HG03095 (cell line): ENCODE measurements at regions not wholly inside any gene's neighbourhood (a gene's known extent, or its start where the extent isn't known, plus 50 kb on each side); places are given as distances from the start of the nearest gene placed in this dataset.
"Not testable (repeated sequence)": the region's sequence is repeated elsewhere in the genome, so short reads cannot be mapped to it uniquely, and the experiment has no call there.

Experiments
- ATAC-seq: cut with Tn5 transposase; IDR thresholded peaks from one replicate; pipeline ENCODE4 v1.9.1; 2021; ENCODE audit warnings: moderate library complexity; ENCODE audit not compliant: unreplicated experiment

DNA sequence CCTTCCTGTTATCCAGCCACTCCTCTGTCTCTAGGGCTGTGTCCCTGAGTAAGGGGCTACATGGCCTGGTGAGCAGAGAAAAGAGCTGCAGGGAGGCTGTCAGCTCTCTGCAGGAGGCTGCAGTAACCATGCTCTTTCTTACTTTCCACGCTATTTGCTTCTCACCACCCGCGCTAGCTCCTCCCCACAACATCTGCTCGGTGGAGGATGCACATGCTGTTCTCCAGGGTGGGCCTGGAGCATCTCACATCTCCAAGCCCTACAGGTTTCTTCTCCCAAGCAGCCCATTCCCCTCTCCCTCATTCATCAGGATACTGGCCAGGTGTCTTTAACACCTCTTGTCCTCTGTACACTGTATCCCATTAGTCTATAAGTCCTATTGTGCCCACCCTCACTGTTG is 103.8 kb downstream of the IER5 start:
- no peak for ATAC-seq

DNA sequence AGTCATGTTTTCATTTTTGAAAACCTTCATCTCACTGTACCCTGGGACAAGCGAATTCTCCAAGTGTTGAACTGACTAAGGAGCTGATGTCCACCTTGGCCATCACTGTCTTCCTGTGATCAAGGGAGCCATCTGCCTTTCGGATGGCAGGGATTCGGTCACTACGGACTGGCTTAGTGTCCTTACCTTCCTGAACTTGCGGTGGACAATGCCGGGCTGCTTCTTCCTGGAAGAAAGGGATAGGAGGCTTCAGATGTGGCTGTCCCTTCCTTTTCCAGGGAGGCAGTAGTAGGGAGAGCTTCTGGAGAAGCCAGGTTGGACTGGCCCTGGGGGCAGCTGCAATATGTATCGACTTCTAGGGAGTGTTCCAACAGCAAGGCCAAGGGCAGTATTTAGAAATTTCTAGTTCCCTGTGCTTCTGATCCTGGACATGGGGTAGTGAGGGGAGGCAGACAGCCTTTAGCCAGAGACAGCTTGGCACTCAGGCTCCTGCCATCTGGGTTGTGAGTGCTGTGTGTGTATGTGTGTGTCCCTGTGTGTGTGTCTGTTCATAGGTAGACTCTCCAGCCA is 114.6 kb downstream of the IER5 start:
- no peak for ATAC-seq

DNA sequence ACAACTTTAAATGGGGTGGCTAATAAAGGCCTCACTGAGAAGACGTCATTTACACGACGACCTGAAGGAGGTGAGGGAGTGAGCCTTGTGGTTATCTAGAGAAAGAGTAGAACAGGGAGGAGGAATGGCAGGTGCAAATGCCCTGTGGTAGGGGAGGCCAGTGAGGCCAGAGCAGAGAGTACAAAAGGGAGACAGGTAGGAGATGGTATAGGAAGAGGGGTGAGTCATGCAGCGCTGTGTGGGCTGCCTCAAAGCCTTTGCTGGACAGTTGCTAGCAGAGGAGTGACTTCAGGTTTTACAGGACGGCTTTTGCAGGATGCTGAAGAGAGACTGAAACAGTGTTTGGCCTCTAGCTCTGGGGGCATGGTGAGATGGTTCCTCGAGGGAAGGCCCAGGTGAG is 116.0 kb downstream of the IER5 start:
- no peak for ATAC-seq

DNA sequence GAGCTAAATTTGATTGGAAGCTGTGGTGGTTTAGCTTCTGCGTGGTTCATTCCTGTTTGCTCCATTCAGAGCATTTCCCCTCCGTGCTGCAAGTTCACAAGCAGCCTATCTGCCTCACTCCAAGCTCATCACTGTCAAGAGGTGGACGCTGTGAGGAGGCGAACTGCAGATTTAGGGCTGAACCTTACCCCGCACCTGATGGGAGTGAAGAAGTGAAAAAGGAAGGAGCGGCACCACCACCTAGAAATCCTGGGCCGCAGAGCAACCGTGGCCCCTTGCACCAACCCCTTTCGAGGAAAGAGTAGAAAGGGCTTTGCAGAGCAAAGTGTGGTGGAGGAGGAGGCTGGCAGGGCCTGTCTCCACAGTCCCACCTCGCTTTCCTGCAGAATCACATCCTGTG is 117.4 kb downstream of the IER5 start:
- no peak for ATAC-seq

DNA sequence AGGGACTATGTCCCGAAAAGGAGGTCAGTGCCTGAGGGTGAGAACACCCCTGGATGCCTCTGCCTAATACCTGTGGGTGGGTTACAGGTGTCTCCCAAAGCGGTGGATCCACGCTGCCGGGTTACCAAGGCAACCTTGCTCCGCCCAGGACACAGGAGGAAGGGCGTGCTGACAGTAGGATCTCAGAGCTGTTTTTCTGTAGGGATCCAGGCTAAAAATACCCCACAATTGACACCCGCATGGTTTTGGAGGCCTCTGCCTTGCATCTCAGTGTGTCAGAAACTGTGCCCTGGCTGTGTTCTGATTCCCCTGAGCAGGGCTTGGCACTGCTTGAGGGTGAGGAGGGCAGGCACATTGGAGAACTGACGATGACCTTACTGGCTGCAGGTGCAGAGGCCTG is 118.0 kb downstream of the IER5 start:
- ATAC-seq = no peak

DNA sequence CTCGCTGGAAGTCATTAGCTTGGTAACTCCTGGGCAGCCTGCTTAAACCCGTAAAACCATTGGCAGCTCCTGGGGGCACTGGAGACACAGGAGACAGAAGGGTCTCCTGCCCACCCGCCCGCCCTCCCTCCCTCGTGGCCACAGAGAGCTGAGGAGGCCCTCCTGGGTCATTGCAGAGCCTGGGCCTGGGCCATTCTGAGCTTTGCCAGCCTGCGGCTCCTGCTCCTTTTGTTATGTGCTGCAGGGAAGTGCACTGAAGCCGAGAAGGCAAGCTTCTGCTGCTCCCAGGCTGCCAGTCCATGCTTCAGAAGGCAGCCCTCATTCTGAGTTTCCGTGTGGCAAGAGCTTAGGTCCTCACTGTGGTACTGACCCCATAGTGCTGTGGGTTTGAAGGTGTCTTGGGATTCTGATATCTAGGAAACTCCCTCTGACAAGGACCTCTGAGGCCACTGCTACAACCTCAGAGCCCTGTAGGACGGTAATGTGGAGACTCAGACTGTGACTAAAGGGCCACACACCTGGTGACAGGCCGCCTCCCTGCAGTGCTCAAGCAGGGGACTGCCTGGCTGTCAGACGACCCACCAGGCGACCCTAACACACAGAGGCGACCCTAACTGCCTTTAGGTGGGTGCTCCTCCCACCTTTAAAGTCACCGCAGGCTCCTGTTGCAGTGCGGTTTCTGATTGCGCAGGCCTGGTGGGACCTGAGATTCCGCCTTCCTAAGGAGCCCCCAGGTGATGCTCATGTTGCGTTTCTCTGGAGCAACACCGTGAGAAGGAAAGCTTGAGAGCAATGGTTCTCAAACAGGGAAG is 118.7 kb downstream of the IER5 start:
- ATAC-seq = no peak

DNA sequence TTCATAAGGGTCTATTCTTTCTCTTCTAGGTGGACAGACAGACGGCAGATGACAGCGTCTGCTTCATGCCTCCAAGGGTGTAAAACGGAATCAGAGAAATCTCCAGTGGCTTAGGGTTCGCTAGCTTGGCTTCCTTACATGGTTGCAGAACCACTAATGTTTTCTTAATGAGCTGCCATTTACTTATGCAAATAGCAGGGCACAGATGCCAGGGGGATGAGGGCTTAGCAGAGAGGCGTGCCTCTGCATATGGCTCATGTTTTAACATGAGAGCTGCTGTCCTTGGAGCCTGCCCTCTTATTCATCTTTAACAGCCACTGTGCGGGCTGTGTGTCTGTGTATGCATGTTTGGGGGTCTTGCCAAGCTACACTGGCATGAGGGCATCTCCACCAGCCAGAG is 119.6 kb downstream of the IER5 start:
- ATAC-seq = no peak

DNA sequence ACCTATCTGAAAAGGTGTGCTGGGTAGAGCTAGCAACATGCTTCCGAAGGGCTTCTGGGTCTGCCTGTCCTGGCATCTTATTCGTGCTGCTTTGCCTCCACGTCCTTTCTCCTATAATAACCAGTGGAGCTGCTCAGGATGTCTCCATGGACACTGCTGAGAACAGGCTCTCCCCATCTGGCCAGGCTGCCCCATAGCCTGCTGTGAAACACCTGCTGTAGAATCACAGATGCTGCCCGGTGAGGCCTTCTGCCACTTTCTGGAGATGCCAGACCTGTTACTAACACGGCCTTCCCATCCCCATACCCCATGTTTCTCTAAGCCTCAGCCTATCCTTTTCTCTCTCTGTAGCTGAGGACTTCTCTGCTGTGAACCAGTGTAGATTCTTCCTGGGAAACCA is 120.5 kb downstream of the IER5 start:
- ATAC-seq = no peak

DNA sequence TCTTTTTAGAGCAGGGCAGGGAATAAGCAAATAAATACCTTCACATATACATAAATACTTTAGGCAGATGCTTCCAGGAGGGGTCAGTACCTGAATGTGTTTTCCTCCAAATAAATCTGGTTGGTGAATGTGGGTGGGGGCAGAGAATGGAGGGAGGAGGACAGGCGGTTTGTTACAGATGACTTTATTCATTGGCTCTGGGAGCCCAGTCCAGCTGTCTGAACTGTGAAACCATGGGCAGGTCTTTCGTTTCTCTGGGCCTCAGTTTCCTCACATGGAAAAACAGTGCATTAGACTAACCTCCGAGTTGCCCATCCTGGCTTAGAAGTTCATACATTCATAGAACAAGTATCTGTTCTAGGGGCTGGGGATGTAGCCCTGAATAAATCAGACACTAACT is 124.6 kb downstream of the IER5 start:
- no peak for ATAC-seq

DNA sequence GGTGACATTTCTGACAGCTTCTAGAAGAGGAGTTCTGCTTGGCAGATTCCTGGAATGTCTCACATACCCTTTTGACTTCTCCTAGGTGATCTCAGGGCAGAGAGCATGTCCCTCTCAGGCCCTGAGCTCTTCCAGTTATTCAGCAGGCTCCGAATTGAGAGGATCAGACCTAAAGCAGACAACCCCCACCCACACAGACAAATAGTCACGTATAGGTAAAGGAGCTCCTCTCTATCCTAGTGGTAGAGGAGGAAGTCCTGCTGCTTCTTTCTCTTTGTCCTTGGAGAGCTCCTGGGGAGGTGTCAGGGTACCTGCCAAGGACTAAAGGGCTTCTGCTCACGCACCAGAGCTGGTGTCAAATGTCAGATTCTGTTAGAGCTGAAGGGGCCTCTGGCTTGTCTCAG is 128.1 kb downstream of the IER5 start:
- ATAC-seq = no peak

DNA sequence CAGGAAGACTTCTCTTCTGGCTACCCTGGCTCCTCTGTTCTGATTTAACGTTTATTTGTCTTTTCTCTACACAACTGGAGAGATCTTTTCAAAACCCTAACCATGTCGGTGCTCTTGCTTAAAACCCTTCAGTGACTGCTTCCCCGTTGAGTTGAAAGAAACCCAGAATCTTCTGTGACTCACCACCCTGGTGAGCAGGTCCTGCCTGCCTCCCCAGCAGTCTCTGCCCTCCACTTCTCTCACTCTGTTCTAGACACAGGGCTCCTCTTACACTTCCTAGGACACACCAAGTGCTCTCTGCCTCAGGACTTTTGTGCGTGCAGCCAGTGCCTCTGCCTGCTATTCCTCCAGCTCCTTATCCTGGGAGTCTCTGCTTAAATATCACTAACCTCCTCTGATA is 131.4 kb downstream of the IER5 start:
- no peak for ATAC-seq

DNA sequence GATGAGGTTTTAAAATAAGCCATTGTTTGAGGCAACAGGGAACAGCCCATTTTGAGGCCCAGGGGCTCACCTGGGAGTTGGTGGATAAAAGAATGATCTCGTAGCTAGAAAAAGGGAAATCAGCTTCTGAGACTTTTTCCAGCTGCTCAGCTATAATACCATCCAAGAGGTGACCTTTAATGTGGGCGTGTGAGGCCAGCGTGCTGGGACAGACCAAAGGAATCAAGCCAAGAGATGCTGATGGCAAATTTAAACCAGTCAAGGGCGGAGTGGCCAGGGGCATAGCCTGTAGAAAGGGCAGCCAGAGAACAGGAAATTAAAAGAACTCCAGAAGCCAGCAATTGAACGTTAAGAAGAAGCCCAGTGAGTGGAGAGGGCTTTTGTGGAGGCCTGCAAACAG is 132.6 kb downstream of the IER5 start:
- no peak for ATAC-seq

DNA sequence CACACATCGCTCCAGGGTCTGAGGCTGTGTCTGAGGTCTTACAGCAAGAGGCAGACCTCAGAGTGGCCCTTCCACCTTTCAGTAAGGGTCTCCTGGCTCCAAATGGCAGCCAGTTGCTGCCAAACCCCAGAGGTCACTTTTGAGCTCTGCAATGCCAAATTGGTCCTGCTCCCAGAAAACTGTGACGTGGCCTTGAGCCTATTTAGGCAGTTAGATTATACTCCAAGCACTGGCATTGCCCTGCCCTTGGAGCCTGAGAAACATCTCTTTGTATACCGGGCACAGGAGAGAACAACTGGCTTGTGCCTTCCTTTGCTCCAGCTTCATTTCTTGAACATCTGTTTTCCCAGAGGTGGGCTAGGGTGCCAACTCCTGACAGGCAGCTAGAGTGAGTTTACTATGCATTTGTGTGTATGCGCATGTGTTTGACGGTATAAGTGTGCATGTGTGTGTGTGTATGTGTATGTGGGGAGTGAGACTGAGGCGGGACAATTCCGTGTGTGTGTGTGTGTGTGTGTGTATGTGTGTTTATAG is 134.5 kb downstream of the IER5 start:
- no peak for ATAC-seq

DNA sequence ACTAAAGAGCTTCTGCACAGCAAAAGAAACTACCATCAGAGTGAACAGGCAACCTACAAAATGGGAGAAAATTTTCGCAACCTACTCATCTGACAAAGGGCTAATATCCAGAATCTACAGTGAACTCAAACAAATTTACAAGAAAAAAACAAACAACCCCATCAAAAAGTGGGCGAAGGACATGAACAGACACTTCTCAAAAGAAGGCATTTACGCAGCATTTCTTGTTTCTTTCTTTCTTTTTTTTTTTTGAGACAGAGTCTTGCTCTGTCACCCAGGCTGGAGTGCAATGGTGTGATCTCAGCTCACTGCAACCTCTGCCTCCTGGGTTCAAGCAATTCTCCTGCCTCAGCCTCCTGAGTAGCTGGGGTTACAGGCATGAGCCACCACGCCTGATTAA is 138.2 kb downstream of the IER5 start:
- ATAC-seq = not testable (repeated sequence)

DNA sequence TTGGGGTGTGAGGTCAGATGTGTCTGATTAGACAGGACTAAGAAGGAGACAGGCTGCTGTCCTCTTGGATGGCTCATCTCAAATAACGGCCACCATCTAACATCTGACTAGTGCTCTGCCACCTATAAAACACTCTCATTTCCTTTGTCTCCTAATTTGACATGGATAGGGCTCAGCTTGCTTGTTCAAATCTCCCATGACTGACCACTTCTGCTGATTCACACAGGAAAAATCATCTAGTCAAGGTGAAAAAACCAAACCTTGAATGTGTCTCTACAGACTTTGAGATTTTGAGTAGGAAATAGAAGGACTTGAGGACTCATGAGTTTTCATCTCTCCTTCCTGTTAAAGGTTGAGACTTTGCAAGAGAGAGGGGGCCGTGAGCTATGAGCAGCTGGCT is 150.6 kb downstream of the IER5 start:
- no peak for ATAC-seq

DNA sequence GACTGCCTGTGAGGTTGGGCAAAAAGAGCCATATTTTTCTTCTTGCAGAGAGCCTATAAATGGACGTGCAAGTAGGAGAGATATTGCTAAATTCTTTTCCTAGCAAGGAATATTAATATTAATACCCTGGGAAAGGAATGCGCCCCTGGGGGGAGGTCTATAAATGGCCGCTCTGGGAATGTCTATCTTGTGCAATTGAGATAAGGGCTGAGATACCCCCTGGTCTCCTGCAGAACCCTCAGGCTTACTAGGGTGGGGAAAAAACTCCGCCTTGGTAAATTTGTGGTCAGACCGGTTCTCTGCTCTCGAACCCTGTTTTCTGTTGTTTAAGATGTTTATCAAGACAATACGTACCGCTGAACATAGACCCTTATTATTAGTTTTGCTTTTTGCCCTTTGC is 157.8 kb downstream of the IER5 start:
- ATAC-seq = not testable (repeated sequence)

DNA sequence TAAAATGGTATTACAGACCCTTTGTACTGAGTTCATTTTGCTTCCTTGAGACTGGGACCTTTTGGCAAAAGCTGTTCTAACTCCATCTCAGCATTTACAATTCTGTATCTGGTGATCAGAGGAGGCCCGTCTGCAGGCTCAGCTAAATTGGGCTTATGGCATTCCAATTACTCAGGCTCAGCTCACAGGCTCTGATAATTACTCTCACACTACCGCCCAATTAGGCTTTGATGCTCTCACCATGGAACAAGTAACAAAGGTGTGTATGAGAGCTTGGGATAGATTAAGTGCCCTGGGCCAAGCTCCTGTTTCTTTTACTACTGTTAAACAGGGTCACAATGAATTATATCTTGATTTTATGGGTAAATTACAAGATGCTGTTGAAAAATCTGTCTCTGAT is 159.9 kb downstream of the IER5 start:
- ATAC-seq = not testable (repeated sequence)

DNA sequence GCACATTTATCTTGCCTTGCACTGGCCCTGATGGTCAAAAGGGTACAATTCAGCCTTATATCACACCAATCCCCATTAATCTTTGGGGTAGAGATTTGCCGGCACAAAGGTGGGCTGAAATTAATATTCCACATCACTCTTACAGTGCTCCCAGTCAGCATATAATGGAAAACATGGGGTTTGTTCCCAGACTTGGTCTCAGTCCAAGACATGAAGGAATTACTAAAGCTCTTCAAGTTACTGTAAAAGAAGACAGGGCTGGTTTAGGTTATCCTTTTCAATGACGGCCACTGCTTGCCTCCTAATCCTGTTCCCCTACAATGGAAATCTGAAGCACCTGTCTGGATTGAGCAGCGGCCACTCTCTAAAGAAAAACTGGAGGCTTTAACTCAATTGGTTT is 160.7 kb downstream of the IER5 start:
- no peak for ATAC-seq

DNA sequence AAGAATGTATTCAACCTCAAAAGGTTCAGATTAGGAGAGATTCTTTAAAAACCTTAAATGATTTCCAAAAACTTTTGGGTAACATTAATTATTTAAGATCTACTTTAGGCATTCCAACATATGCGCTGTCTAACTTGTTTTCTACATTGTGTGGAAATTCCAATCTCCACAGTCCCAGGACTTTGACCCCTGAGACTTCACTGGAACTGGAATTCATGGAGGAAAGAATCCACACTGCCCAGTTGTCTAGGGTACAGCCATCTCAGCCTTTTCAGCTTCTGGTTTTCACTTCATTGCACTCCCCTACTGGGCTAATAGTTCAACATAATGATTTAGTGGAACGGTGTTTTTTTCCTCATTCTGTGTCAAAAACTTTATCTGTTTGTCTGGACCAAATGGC is 161.5 kb downstream of the IER5 start:
- no peak for ATAC-seq

DNA sequence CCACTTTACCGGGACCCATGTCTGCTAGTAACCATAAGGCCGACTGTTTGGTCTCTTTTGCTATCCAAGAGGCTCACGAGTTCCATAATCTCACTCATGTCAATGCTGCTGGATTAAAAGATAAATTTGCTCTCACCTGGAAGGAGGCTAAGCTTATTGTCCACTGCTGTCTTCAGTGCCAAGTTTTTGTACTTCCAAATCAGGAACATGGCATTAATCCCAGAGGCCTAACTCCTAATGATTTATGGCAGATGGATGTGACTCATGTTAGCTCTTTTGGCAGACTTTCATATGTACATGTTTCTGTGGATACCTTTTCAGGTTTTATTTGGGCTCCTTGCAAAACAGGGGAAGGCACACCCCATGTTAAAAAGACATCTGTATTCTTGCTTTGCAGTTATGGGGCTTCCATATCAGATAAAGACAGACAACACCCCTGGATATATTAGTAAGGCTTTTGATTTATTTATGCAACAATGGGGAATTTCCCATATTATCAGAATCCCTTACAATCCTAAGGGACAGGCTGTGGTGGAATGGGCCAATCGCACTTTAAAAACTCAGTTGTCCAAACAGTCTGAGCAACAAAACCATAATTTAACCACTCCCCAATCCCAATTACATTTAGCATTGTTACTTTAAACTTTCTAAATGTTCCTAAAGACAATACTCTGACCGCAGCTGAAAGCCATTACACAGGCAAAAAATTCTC is 162.7 kb downstream of the IER5 start:
- no peak for ATAC-seq

DNA sequence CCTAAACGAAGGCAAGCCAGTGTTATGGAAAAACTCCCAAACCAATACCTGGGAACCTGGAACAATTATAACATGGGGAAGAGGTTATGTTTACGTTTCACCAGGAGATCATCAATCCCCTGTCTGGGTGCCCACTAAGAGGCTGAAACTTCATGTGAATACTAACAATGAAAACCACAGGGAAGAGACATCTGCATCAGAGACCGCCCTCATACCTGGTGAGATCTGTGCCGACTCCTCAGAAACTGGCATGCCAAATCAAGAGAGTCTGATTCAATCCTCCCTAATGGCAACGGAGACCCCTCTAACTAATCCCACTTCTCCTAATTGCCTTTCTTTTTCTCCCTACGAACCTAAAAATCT is 163.2 kb downstream of the IER5 start:
- ATAC-seq = no peak

DNA sequence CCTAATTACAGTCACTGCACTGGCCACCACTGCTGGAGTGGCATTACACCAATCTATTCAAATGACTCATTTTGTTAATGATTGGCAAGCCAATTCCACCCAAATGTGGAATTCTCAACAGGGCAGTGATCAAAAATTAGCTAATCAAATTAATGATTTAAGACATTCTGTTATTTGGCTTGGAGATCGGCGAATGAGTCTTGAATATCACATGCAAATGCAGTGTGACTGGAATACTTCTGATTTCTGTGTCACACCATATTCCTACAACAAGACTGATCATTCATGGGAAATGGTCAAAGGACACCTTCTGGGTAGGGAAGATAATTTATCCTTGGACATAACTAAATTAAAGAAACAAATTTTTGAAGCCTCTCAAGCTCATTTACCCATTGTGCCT is 165.1 kb downstream of the IER5 start:
- ATAC-seq = not testable (repeated sequence)
